ENCODE measurements at regions not wholly inside any gene's neighbourhood (a gene's known extent, or its start where the extent isn't known, plus 50 kb on each side); places are given as distances from the start of the nearest gene placed in this dataset.

GRCh38 chr4:153850533-153851280, 61.8 kb upstream of the SFRP2 start:
- TF ChIP-seq CTCF (conservative IDR thresholded peaks at IDR 0.05; ENCODE audit: low read depth in 2 of 2) (no peak), ZNF114 (CRISPR knock-in tag; IDR thresholded peaks at IDR 0.05) (no peak), POLR2AphosphoS5 (IDR thresholded peaks at IDR 0.05; ENCODE audit: low read depth) (no peak)
